ENCODE measurements at regions not wholly inside any gene's neighbourhood (a gene's known extent, or its start where the extent isn't known, plus 50 kb on each side); places are given as distances from the start of the nearest gene placed in this dataset.
A peak's percentile ranks its signal among the peaks of the same experiment; 100 is the strongest.

DNA sequence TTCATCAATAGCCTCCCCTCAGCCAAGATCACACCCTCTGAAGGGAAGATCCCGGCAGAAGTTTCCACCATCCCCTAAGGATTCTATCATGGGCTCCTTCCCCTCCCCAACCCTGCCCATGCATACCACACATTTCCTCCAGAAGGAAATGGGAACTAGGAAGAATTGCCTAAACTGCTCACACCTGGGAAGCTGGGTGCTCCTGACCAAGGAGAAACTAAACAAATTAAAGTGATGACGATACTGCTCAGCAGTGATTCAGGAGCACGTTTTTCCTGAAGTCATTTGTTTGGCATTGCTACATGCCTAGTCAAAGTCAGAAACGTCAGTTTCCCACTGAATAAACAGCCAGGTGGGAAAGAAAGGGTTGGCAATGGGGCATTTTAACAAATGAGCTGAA lies 136.1 kb upstream of the CDYL start:
- POLR2A ChIA-PET: no interaction called here
- Histone ChIP-seq H3K4me3 (ENCODE audit: low read depth, low read length) (no peak overlapping the region), H3K36me3 (ENCODE audit: control insufficient read depth, insufficient read depth, low read length) (no peaks in the 10 kb centered on the region), H3K27me3 (ENCODE audit: control insufficient read depth, insufficient read depth, low read length) (no peaks in the 10 kb centered on the region)
- no peak for TF ChIP-seq CTCF (IDR thresholded peaks at IDR 0.05; ENCODE audit: insufficient read depth, low read depth, low read length)
- CTCF ChIA-PET: no interaction called here
- DNase-seq (ENCODE audit: low read depth): no peak

DNA sequence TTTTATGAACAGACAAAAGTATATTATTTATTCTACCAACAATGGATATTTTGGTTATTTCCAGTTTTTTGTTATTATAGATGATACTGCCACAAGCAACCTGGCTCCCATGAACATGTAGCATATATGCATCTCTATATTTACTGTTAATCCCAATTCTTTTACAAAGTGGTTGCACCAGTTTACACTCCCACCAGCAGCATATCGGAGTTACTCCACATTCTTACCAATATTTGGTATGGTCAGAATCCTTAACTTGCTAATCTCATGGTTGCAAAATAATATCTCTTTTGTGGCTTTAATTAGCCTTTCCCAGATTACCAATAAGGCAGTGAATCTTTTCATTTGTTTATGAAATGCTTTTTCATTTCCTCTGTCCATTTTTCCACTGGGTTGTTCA lies 137.6 kb upstream of the CDYL start:
- no peak overlapping the region for H3K4me3 ChIP-seq (ENCODE audit: low read depth, low read length)
- TF ChIP-seq CTCF (IDR thresholded peaks at IDR 0.05; ENCODE audit: insufficient read depth, low read depth, low read length): no peak
- no peaks in the 10 kb centered on the region for H3K36me3 ChIP-seq (ENCODE audit: control insufficient read depth, insufficient read depth, low read length)
- ChIA-PET CTCF (no interaction called here), POLR2A (no interaction called here)
- DNase-seq (ENCODE audit: low read depth): no peak
- no peaks in the 10 kb centered on the region for H3K27me3 ChIP-seq (ENCODE audit: control insufficient read depth, insufficient read depth, low read length)

- H3K4me3 ChIP-seq (ENCODE audit: low read depth, low read length): no peak overlapping the region
- no peaks in the 10 kb centered on the region for H3K36me3 ChIP-seq (ENCODE audit: control insufficient read depth, insufficient read depth, low read length)
- no peak for TF ChIP-seq CTCF (IDR thresholded peaks at IDR 0.05; ENCODE audit: insufficient read depth, low read depth, low read length)
- ChIA-PET POLR2A (no interaction called here), CTCF (interaction anchor here (1.3 kb wide), 1 partner anchor 9 kb away, joined by 5 read pairs; no protein-coding TSS in a partner anchor)
- H3K27me3 ChIP-seq (ENCODE audit: control insufficient read depth, insufficient read depth, low read length): no peaks in the 10 kb centered on the region
- DNase-seq (ENCODE audit: low read depth): peak; percentile 29
Measured at GRCh38 chr6:4637691-4638433, 138.3 kb upstream of the CDYL start.

GRCh38 chr6:4636881-4637224 lies 139.4 kb upstream of the CDYL start:
- Histone ChIP-seq H3K27me3 (ENCODE audit: control insufficient read depth, insufficient read depth, low read length) (no peaks in the 10 kb centered on the region), H3K36me3 (ENCODE audit: control insufficient read depth, insufficient read depth, low read length) (no peaks in the 10 kb centered on the region), H3K4me3 (ENCODE audit: low read depth, low read length) (no peak overlapping the region)
- no peak for DNase-seq (ENCODE audit: low read depth)
- ChIA-PET POLR2A (no interaction called here), CTCF (interaction anchor here (0.9 to 1.3 kb wide), 2 partner anchors 9 to 10 kb away, joined by 3 to 5 read pairs; no protein-coding TSS in a partner anchor)
- no peak for TF ChIP-seq CTCF (IDR thresholded peaks at IDR 0.05; ENCODE audit: insufficient read depth, low read depth, low read length)

GRCh38 chr6:4636191-4636880 lies 139.9 kb upstream of the CDYL start:
- no peak for DNase-seq (ENCODE audit: low read depth)
- POLR2A ChIA-PET: no interaction called here

More at GRCh38 chr6:4636191-4636880, 139.9 kb upstream of the CDYL start:
- Histone ChIP-seq H3K27me3 (ENCODE audit: control insufficient read depth, insufficient read depth, low read length) (no peaks in the 10 kb centered on the region), H3K36me3 (ENCODE audit: control insufficient read depth, insufficient read depth, low read length) (no peaks in the 10 kb centered on the region), H3K4me3 (ENCODE audit: low read depth, low read length) (no peak overlapping the region)
- TF ChIP-seq CTCF (IDR thresholded peaks at IDR 0.05; ENCODE audit: insufficient read depth, low read depth, low read length): no peak
- CTCF ChIA-PET: interaction anchor here (0.9 to 1.3 kb wide), 2 partner anchors 9 to 11 kb away, joined by 3 to 5 read pairs; no protein-coding TSS in a partner anchor
